MG63 (cell line): ENCODE measurements at regions not wholly inside any gene's neighbourhood (a gene's known extent, or its start where the extent isn't known, plus 50 kb on each side); places are given as distances from the start of the nearest gene placed in this dataset.
A peak's percentile ranks its signal among the peaks of the same experiment; 100 is the strongest.

ENCODE experiments used
- DNase-seq: peaks from one replicate; pipeline ENCODE4 v3.0.0-alpha.2; 2020
- H3K27me3 ChIP-seq: fragments of 250-450 bp; sonication (Bioruptor Pico); 2 replicates; pipeline ENCODE4 v1.5.1; 2020; ENCODE audit warnings: mild to moderate bottlenecking, moderate library complexity
- H3K36me3 ChIP-seq: fragments of 250-450 bp; sonication (Bioruptor Pico); 2 replicates; pipeline ENCODE4 v1.5.1; 2020; ENCODE audit warnings: mild to moderate bottlenecking, moderate library complexity
- H3K4me3 ChIP-seq: fragments of 250-450 bp; sonication (Bioruptor Pico); 2 replicates; pipeline ENCODE4 v1.5.1; 2020; ENCODE audit warnings: mild to moderate bottlenecking, moderate library complexity
- H3K9me3 ChIP-seq: fragments of 250-450 bp; sonication (Bioruptor Pico); 2 replicates; pipeline ENCODE4 v1.5.1; 2020; ENCODE audit warnings: mild to moderate bottlenecking, moderate library complexity

DNA sequence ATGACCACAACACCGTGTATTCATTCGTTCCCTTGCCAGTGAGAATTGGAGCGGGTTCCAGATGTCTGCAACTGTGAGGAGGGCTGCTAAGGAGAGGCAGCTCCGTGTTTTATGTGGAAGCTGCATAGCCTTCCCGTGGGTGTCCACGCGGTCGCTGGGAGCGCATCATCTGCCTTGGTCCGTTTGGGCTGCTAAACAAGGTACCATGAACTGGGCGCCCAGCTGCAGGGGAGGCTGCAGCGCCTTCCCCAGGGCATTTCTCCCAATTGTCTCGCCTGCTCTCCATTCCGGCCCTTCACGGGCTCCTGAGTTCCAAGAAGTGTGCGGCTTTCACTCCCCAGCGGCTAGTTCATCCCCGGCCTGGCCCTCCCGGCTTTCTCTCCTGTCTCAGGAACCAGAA lies 1446.4 kb downstream of the TBC1D22A start:
- no peaks in the 10 kb centered on the region for H3K9me3 ChIP-seq
- no peak overlapping the region for H3K4me3 ChIP-seq
- no peaks in the 10 kb centered on the region for H3K36me3 ChIP-seq
- DNase-seq = no peak
- no peaks in the 10 kb centered on the region for H3K27me3 ChIP-seq

DNA sequence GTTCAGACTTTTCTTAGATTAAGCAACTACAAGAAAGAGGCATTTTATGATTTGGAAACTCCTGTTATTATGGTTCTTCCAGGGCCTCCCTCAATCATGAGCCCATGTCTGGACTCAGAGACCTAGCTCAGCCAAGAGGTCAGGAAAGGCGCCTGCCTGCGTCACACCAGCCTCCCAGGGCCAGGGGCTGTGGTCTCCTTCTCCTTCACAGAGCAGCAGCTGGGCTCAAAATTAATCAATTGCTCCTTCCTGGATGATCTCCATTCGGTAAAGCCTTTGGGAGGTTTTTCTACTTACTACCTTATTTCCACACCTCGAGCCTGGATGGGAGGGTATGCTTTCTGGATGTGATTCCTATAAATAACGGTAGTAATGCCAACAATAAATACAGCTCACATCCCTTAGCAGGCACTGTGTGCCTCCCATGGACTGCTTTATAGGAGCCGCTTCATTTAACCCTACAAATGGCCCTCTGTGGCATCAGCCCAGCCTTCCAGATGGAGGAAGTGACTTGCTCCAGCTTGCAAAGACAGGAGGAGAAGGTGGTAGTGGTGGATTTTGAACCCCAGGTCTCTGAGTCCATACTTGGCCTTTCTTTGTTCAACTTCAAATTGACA lies 1445.6 kb downstream of the TBC1D22A start:
- no peaks in the 10 kb centered on the region for H3K27me3 ChIP-seq
- no peaks in the 10 kb centered on the region for H3K36me3 ChIP-seq
- DNase-seq = no peak
- H3K9me3 ChIP-seq = no peaks in the 10 kb centered on the region
- H3K4me3 ChIP-seq = no peak overlapping the region

DNA sequence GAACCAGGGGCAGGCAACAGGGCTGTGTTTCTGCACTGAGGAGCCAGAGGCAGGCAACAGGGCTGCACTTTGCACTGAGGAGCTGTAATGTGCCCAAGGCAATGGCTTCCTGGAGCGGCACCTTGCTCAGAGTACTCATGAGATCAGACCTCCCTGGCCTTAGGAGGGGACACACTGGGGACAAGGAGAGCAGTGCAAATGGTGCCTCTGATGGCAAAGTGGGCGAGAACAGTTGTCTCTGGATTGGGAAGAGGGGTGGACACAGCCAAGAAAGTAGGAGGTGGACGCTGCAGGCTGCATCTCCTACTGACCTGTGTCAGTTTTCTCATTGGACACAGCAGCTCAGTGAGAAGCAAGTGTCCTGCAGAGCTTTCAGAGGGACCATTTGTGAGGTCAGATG lies 1443.3 kb downstream of the TBC1D22A start:
- Histone ChIP-seq H3K4me3 (no peak overlapping the region), H3K9me3 (no peaks in the 10 kb centered on the region), H3K36me3 (no peaks in the 10 kb centered on the region), H3K27me3 (no peaks in the 10 kb centered on the region)
- no peak for DNase-seq

DNA sequence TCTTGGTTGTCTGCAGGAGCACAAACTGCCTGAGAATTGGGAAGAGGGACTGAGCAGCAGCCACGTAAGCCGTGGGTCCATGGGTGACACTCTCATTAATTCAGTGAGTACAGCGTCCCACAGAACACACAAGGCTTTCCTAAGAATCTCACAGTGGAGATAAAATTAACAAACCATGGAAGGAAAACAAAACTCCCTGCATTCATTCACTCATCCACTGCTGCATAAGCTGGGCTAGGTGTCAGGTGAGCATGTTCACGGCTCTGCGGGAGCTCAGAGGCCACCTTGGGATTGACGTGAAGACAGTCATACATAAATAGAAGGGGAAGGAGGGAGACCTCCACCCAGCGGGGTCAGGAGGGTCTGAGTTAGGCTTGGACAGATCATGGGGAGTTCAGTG lies 1442.7 kb downstream of the TBC1D22A start:
- H3K36me3 ChIP-seq = no peaks in the 10 kb centered on the region
- no peaks in the 10 kb centered on the region for H3K27me3 ChIP-seq
- no peaks in the 10 kb centered on the region for H3K9me3 ChIP-seq
- H3K4me3 ChIP-seq = no peak overlapping the region
- DNase-seq = no peak

DNA sequence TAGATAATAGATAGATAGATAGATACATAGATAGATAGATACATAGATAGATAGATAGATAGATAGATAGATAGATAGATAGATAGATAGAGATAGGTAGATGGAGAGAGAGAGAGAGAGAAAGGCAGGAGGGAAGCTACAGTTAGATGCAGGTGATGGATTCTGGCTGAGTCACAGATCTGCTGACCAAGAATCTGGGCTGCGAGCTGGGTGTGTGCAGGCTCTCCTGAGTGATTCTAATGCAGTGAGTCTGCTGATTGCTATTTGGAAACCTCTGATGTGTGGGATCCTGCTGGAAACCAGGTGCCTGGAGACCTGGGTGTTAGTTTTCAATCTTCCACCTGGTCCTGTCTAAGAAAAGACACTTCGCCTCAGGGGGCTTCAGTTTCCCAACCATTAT lies 1441.8 kb downstream of the TBC1D22A start:
- DNase-seq = no peak
- H3K9me3 ChIP-seq = no peaks in the 10 kb centered on the region
- no peak overlapping the region for H3K4me3 ChIP-seq
- H3K36me3 ChIP-seq = no peaks in the 10 kb centered on the region
- H3K27me3 ChIP-seq = no peaks in the 10 kb centered on the region

DNA sequence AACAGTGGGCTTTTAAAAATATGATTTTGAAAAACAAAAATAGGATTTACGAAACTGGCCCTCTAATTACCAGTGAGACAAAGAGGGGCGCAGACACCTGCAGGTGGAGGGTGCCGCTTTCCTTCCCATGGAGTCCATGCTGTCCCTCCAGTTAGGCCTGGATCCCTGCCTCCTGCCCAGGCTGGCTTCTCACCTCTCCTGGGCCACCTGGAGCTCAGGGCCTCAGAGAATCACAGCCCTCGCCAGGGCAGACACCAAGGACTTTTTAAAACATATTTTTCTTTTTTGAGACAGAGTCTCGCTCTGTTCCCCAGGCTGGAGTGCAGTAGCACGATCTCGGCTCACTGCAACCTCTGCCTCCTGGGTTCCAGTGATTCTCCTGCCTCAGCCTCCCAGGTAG lies 1437.2 kb downstream of the TBC1D22A start:
- no peak for DNase-seq
- Histone ChIP-seq H3K36me3 (no peaks in the 10 kb centered on the region), H3K4me3 (no peak overlapping the region), H3K27me3 (no peaks in the 10 kb centered on the region), H3K9me3 (no peaks in the 10 kb centered on the region)

DNA sequence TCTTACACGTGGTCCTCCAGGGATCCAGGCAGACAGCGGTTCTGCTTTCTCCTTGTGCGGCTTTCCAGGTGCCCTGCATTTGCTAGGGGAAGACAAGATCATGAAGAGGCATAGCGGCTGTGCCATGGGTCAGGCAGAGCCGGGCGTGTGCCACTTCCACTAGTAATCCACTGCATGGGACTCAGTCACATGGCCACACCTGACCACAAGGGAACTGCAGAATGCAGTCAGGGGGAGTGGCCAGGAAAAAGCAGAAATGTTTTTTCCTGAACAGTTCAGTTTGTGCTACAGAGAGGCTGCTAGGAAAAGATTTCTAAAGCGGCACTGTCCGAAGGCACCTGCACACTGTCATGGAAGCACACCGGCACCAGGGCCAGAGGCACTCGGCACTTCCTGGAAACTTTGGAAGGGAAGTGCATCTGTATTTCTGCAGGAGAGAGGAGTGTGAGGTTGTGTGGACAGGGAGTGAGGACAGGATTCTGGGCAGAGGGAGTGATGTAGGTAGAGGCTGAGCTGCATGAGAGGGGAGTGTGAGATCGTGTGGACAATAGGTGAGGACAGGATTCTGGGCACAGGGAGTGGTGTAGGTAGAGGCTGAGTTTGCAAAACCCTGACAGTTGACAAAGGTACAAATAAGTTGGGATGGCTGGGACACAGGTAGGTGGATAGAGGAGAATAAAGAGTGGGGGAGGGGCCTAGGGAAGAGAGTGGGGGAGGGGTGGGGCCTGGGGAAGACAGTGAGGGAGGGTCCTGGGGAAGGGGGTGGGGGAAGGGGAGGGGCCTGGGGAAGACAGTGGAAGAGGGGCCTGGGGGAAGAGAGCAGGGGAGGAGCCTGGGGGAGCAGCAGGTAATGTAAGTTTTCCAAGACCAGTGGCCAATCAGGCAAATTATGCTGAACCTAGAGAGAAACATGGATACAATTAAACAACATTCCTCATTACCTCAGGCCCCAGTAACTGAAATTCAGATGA lies 1436.3 kb downstream of the TBC1D22A start:
- no peak overlapping the region for H3K4me3 ChIP-seq
- no peaks in the 10 kb centered on the region for H3K9me3 ChIP-seq
- DNase-seq = no peak
- no peaks in the 10 kb centered on the region for H3K27me3 ChIP-seq
- no peaks in the 10 kb centered on the region for H3K36me3 ChIP-seq

DNA sequence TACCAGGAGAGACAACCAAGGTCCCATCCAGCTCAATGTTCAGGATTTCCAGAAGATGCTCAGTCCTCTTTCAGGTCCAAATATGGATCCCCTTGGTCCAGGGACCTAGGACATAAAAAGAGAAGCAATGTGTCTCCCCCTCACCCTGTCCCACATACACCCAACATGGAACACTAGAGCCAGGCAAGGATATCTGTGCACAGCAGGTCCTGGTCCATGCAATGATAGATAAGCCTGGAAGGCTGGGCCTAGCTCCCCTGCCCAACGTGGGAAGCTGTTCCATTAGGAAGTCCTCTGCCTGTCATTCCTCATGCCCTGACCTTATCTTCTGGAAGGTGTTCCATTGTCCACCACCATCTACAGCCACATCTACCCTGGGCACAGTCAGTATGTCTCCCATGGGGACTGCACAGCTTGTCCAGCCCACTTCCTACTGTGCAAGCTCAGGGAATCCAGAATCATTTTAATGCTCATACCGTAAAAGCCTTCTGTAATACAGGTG lies 1434.8 kb downstream of the TBC1D22A start:
- Histone ChIP-seq H3K4me3 (no peak overlapping the region), H3K36me3 (no peaks in the 10 kb centered on the region), H3K27me3 (no peaks in the 10 kb centered on the region), H3K9me3 (no peaks in the 10 kb centered on the region)
- no peak for DNase-seq

DNA sequence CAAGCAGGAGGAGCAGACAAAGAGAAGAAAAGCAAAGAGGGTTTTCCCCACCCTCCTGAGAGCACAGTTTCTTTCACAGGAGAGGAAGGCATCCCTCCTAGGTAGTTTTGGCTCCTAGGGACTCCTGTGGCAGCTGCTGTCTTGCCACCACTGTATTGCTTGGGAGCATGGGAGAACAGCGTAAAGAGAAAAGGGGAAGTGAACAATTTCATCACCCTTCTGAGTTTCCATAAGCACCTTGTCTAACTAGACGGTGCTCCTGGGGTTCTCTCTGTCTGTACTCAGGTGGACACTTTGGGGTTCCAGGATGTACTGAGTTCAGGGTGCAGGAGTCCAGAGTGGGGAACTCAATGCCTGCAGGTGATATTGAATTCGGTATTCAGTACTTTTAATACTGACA lies 1430.5 kb downstream of the TBC1D22A start:
- no peaks in the 10 kb centered on the region for H3K36me3 ChIP-seq
- no peak for DNase-seq
- peaks cover 2% of the 10 kb centered on the region; the same call in 1 of the 2 replicates for H3K9me3 ChIP-seq
- no peak overlapping the region for H3K4me3 ChIP-seq
- H3K27me3 ChIP-seq = no peaks in the 10 kb centered on the region

DNA sequence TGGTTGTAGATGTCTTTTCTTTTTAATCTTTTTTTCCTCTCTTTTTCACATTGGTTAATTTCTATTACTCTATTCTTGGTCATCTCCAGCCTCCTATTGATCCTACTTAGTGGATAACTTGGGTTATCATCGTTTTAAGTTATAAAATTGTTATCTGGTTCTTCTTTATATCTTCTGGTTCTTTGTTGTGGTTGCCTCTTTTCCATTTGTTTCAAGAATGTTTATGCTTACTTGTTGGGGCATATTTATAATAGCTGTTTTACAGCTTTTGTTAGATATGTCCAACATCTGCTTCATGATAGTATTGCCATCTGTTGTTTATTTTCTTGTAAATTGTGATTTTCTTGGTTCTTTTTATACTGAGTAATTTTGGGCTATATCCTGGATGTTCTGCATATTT lies 1429.6 kb downstream of the TBC1D22A start:
- Histone ChIP-seq H3K36me3 (no peaks in the 10 kb centered on the region), H3K27me3 (no peaks in the 10 kb centered on the region), H3K9me3 (peaks cover 2% of the 10 kb centered on the region; the same call in 1 of the 2 replicates), H3K4me3 (no peak overlapping the region)
- DNase-seq = no peak

DNA sequence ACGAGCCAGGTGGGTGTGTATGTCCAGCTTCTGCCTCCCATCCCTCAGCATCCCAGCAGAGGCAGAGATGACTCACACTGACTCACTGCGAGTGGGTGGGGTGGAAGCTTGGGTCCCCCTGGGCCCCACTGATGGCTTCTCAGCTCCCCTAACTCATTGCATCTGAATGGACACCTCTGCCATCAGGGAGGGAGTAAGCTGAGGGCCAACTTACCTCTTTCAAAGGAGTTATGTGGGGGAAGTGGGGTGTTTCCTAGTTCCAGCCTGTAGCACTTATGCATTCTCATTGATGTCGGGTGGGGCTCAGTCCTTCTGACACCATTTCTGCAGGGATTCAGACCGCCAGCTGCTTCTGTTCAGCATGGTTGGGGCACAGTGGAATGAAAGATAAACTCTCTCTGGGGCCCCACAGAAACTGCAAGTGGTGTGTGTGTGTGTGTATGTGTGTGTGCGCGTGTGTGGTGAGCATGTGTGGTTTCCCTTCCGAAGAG lies 1425.8 kb downstream of the TBC1D22A start:
- DNase-seq = peak; percentile 13

DNA sequence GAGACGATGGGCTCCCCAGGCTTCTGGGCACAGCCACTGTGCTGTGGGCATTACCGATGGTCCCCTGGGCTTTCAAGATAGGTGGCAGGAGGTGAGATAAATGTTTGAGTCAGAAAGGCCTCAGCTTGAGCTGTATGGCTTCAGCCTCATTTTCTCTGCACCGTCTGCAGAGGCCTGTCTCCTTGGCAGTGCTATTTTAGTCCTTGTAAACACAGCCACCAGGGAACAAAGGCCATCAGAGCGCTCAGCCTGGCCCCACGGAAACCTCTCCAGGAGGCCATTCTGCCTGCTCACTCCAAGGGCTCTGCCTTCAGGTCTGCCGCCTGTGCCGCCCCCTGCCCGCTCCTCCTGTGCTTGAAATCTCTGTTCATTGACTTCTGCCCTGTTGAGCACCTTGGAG lies 1424.9 kb downstream of the TBC1D22A start:
- H3K4me3 ChIP-seq = no peak overlapping the region
- H3K36me3 ChIP-seq = no peaks in the 10 kb centered on the region
- no peaks in the 10 kb centered on the region for H3K27me3 ChIP-seq
- no peak for DNase-seq
- H3K9me3 ChIP-seq = peaks cover 2% of the 10 kb centered on the region; the same call in 1 of the 2 replicates

More for the DNA sequence above, 1425.8 kb downstream of the TBC1D22A start:
- no peak overlapping the region for H3K4me3 ChIP-seq
- no peaks in the 10 kb centered on the region for H3K36me3 ChIP-seq
- no peaks in the 10 kb centered on the region for H3K27me3 ChIP-seq
- peaks cover 2% of the 10 kb centered on the region; the same call in 1 of the 2 replicates for H3K9me3 ChIP-seq

DNA sequence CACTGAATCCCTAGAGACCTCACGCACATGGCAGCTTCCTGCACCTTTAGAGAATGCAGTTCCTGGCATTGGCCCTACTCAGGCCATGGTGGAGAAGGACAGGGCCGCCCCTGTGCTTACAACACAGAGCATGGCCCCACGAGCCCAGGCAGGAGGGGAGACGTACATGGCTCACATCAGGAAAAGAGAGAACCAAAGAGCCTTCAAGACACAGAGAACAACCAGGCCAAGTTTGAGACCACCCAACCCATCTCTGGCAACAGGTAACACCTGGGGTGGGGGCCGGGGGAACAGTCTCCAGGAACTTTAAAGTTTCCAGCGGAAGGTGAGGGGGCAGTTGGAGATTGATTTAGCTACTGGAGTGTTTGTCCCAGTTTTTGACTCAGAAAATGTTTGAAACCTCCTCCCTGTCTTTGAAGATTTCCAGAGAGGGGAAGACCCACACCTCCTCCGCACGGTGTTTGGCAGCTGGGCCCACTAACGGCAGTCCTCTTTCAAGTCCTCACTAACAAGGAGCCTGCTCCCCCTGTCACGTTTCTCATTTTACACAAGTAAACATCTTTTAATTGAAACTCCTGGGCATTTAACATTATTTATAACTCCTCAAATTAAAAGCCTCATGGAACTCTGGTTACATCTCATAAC lies 1423.8 kb downstream of the TBC1D22A start:
- Histone ChIP-seq H3K36me3 (no peaks in the 10 kb centered on the region), H3K4me3 (no peak overlapping the region), H3K9me3 (peaks cover 2% of the 10 kb centered on the region; the same call in 1 of the 2 replicates), H3K27me3 (no peaks in the 10 kb centered on the region)
- DNase-seq = no peak

DNA sequence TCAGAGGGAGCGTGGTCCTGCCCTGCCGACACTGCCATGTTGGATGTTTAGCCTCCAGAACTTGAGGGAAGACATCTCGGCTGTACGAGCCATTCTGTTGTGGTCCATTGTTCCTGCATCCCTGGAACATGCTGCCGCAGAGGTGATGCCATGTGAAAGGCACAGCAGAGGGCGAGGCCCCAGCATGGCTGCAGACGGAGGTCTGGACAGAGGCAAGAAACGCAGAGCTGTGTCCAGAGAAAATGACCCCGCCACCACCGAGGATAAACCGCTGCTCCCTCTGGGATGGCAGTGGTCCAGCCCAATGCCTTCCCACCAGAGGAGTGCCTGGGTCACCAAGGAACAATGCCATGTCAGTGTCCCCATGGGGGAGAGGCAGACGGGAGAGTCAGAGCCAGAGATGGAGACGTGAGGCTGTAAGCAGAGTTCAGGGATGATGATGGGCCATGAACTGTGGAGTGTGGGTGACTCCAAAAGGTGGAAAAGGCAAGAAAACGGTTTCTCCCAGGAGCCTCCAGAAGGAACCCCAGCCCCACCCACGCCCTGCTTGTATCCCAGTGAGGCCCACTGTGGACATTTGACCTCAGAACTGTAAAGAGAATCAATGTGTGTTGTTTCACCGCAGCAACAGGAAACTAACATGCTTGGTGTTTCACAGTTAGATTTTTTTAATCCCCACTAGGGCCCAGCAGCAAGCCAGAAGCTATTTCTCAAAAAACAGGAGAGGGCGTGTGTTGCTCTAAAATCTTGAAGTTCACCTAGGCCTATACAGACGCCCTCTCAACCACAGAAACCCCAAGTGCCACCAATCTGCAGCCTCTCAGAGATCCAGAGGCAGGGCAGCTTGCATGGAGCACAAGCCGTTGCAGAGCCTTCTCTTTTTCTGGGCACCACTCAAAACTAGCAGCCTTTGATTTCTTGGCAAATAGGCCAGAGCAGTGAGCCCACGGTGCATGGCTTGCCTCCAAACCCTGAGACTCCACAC lies 1422.9 kb downstream of the TBC1D22A start:
- no peak overlapping the region for H3K4me3 ChIP-seq
- no peaks in the 10 kb centered on the region for H3K36me3 ChIP-seq
- no peak for DNase-seq
- peaks cover 2% of the 10 kb centered on the region; the same call in 1 of the 2 replicates for H3K9me3 ChIP-seq
- no peaks in the 10 kb centered on the region for H3K27me3 ChIP-seq

DNA sequence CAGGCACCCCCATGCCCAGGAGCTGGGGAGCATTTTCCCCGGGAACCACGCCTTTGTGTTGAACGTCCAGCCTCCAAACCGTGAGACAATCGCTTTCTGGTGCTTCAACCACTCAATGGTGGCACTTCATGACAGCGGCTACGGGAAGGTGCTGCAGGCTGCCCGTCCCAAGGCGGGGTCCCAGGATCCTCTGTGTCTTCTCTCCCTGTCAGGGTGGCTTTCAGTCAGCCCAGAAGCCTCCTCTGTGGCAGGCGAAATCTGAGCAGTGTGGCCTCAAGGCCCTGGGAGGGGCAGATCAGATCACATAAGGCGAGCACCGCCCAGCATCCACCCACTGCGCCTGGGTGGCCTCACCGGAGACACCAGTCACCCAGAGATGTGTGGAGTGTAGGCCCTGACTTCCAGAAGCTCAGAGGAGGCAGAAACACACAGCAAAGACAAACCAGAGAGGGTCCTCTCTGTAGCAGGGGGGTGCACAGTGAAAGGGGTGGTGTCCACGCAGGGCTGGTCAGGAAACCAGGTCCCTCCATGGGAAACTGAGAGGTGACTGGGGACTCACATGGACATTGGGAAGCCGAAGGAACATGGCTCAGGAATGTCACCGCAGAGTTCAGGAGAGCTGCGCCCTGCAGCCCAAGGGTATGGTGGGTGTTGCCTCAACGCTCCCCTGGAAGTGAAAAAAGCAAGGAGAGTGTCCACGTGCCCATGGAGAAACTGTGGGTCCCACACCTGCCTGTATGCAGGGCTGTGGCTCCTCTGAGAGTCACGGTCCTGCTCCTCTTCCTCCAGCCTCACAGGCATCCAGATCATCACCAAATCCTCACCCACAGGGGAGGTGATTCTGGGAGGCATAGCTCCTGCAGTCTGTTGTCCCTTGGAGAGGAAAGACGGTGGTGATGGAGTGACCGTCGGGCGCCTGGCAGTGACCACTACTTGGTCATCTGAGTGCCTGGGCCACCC lies 1420.7 kb downstream of the TBC1D22A start:
- Histone ChIP-seq H3K4me3 (no peak overlapping the region), H3K27me3 (no peaks in the 10 kb centered on the region), H3K9me3 (no peaks in the 10 kb centered on the region), H3K36me3 (no peaks in the 10 kb centered on the region)
- DNase-seq = no peak
